ENCODE measurements at regions not wholly inside any gene's neighbourhood (a gene's known extent, or its start where the extent isn't known, plus 50 kb on each side); places are given as distances from the start of the nearest gene placed in this dataset.

- Histone ChIP-seq H3K4me3 (no peak overlapping the region), H3K4me1 (replicated peaks in 1 of 2) (peaks cover 0 to 9% of the 10 kb centered on the region in 2 donors), H3K27ac (no peak overlapping the region)
- in situ Hi-C loops (cut with MboI; ENCODE audit: low pct_unique_long_range_greater_than_20kb in 2 of 9, low sequenced_read_pairs in 9 of 9, unreplicated experiment in 9 of 9): no loop called here
- ATAC-seq (replicated peaks in 6 of 8): peak in 4 of 8 experiments; percentile 33 to 70 (median 52)
- WGBS, 10 experiments: 42 to 95% (median 80%) methylated on average over 1 to 2 of the region's 2 CpGs; no CpG with 5 or more reads in 1 of the 10 experiments
Measured at GRCh38 chr4:110920990-110921389, 298.1 kb upstream of the PITX2 start.

- in situ Hi-C loops (cut with MboI; ENCODE audit: low pct_unique_long_range_greater_than_20kb in 2 of 9, low sequenced_read_pairs in 9 of 9, unreplicated experiment in 9 of 9): no loop called here
- 73 to 100% (median 92%) methylated on average over 1 to 2 of the region's 2 CpGs; no CpG with 5 or more reads in 3 of the 10 experiments for WGBS, 10 experiments
- H3K27ac ChIP-seq: no peak overlapping the region
- H3K4me3 ChIP-seq: no peak overlapping the region
- H3K4me1 ChIP-seq (replicated peaks in 1 of 2): peaks cover 0 to 9% of the 10 kb centered on the region in 2 donors
- ATAC-seq (replicated peaks in 6 of 8): no peak
Measured at GRCh38 chr4:110924761-110925160, 301.9 kb upstream of the PITX2 start.

DNA sequence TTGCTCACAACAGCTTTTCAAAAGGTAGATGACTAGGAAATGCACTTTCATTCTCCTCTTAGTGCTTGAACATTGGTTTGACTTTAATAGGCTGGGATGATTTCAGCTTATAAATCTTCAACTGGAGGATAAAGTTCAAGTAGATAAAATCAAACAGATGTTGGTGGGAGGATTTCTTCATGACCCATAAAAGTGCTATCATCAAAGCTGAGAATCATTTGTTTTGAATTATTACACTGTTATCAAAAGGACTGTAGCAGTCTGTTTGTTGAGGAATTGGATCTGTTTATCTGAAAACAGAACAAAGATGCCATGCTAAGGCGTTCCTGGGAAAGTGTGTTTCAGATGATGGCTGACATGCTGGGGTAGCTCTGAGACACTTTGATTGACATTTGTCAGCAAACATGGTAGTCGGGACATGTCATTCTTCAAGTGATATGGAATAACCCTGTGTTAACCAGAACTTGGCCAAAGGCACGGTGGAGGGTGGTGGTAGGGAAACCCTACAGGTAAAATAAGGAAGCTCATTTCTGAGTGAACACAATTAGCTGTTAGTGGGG is 304.0 kb upstream of the PITX2 start:
- peaks cover 0 to 4% of the 10 kb centered on the region in 2 donors for H3K4me1 ChIP-seq (replicated peaks in 1 of 2)
- H3K27ac ChIP-seq: no peak overlapping the region
- ATAC-seq (replicated peaks in 6 of 8): no peak
- 14 to 100% (median 75%) methylated on average over 1 to 3 of the region's 3 CpGs; no CpG with 5 or more reads in 2 of the 10 experiments for WGBS, 10 experiments
- in situ Hi-C loops (cut with MboI; ENCODE audit: low pct_unique_long_range_greater_than_20kb in 2 of 9, low sequenced_read_pairs in 9 of 9, unreplicated experiment in 9 of 9): no loop called here
- no peak overlapping the region for H3K4me3 ChIP-seq

- no peak for ATAC-seq (replicated peaks in 6 of 8)
- 58 to 89% (median 83%) methylated on average over 2 to 3 of the region's 3 CpGs; no CpG with 5 or more reads in 3 of the 10 experiments for WGBS, 10 experiments
- in situ Hi-C loops (cut with MboI; ENCODE audit: low pct_unique_long_range_greater_than_20kb in 2 of 9, low sequenced_read_pairs in 9 of 9, unreplicated experiment in 9 of 9): no loop called here
Measured at GRCh38 chr4:110933341-110933740, 310.5 kb upstream of the PITX2 start.

DNA sequence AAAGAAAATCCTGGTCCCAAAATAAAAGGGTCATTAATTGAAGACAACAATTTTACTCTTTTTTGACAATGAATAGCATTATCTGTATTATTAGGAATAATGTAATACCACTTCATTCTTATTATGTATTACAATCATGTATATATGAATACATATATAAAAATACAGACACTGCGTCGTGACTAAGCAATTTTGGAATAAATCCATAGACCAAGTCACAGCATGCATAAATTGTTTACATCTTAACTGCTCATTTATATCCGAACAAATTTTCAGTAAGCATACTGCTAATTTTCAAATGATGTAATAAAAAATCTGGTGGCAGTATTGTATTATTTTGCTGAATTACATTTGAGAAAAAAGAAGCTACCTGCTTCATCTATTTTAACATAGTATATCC is 321.6 kb upstream of the PITX2 start:
- no peak overlapping the region for H3K27ac ChIP-seq
- H3K4me1 ChIP-seq (replicated peaks in 1 of 2): no peaks in the 10 kb centered on the region
- 27 to 96% (median 81%) methylated on average over 2 to 3 of the region's 3 CpGs for WGBS, 10 experiments
- H3K4me3 ChIP-seq: no peak overlapping the region
- in situ Hi-C loops (cut with MboI; ENCODE audit: low pct_unique_long_range_greater_than_20kb in 2 of 9, low sequenced_read_pairs in 9 of 9, unreplicated experiment in 9 of 9): no loop called here
- no peak for ATAC-seq (replicated peaks in 6 of 8)

More at GRCh38 chr4:110933341-110933740, 310.5 kb upstream of the PITX2 start:
- no peaks in the 10 kb centered on the region for H3K4me1 ChIP-seq (replicated peaks in 1 of 2)
- no peak overlapping the region for H3K4me3 ChIP-seq
- no peak overlapping the region for H3K27ac ChIP-seq

- Histone ChIP-seq H3K4me1 (replicated peaks in 1 of 2) (no peaks in the 10 kb centered on the region), H3K27ac (no peak overlapping the region), H3K4me3 (no peak overlapping the region)
- 94 to 100% (median 100%) methylated on average over 1 to 15 of the region's 16 CpGs; no CpG with 5 or more reads in 2 of the 10 experiments for WGBS, 10 experiments
- in situ Hi-C loops (cut with MboI; ENCODE audit: low pct_unique_long_range_greater_than_20kb in 2 of 9, low sequenced_read_pairs in 9 of 9, unreplicated experiment in 9 of 9): no loop called here
- no peak for ATAC-seq (replicated peaks in 6 of 8)
Measured at GRCh38 chr4:110945600-110945999, 322.7 kb upstream of the PITX2 start.

DNA sequence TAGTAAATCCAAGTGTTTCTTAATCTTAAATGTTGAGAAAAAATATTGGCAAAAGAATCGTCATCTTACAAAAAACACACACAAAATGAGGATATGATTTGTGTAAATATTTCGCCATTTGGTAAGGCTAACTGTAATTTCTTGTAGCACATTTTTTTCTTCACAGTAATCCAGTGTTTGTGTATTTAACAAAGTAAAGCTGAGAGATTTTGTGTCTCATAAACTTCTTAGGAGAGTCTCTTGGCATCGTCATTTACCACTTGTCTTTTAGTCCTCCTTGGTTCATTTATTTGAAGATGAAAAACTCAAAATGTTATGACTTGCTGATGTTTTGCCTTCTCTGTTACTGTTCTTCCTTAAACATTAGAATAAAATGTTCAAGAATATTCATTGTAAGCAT is 326.7 kb upstream of the PITX2 start:
- WGBS, 10 experiments: 56 to 100% (median 81%) methylated on average over 2 to 3 of the region's 3 CpGs
- ATAC-seq (replicated peaks in 6 of 8): no peak
- no peaks in the 10 kb centered on the region for H3K4me1 ChIP-seq (replicated peaks in 1 of 2)
- no peak overlapping the region for H3K4me3 ChIP-seq
- in situ Hi-C loops (cut with MboI; ENCODE audit: low pct_unique_long_range_greater_than_20kb in 2 of 9, low sequenced_read_pairs in 9 of 9, unreplicated experiment in 9 of 9): no loop called here
- no peak overlapping the region for H3K27ac ChIP-seq

DNA sequence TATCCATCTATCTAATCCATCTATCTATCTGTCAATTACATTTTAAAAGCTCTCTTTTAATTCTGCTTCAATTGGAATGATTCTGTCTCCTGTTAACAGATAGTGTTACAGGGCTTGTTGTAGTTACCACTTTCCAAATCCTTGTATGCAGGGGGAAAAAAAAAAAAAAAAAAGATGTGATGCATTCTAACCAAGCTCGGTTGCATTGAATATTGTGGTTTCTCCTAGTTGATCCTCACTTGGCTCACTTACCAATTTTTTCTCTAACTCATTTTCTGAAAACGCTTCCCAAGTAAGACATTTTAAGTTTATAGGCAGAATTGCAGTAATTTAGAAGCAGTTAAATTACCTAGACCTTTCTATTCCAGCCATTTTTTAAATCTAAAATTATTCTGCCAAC is 327.9 kb upstream of the PITX2 start:
- in situ Hi-C loops (cut with MboI; ENCODE audit: low pct_unique_long_range_greater_than_20kb in 2 of 9, low sequenced_read_pairs in 9 of 9, unreplicated experiment in 9 of 9): loop anchor here in 2 of 9 experiments (25.0 kb wide), 1 partner anchor 313 kb away; no protein-coding TSS in a partner anchor
- no peak overlapping the region for H3K27ac ChIP-seq
- WGBS, 10 experiments: 10 to 100% (median 70%) methylated on average over 1 to 2 of the region's 2 CpGs; no CpG with 5 or more reads in 1 of the 10 experiments
- no peak overlapping the region for H3K4me3 ChIP-seq
- peak in 1 of 8 experiments; percentile 29 for ATAC-seq (replicated peaks in 6 of 8)
- H3K4me1 ChIP-seq (replicated peaks in 1 of 2): no peaks in the 10 kb centered on the region

DNA sequence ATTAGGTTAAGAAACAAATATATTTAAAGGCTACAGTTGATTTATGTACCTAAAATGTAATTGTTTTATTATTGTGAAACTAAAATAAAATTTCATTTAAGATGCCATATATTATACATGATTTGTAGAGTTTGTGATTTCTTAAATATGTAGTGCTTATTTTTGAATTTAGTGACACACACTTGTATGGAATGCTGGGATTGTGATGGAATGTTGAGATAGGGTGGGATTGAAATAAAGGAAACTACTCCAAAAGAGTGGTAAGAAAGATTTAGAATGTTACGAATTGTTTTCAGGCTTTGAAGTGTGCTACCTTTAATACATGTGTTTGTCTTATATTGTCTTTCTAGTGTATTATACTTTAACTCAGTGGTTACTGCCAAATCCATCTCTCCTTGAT is 330.3 kb upstream of the PITX2 start:
- Histone ChIP-seq H3K4me3 (no peak overlapping the region), H3K4me1 (replicated peaks in 1 of 2) (peaks cover 0 to 2% of the 10 kb centered on the region in 2 donors), H3K27ac (no peak overlapping the region)
- no peak for ATAC-seq (replicated peaks in 6 of 8)
- in situ Hi-C loops (cut with MboI; ENCODE audit: low pct_unique_long_range_greater_than_20kb in 2 of 9, low sequenced_read_pairs in 9 of 9, unreplicated experiment in 9 of 9): loop anchor here in 2 of 9 experiments (25.0 kb wide), 1 partner anchor 316 kb away; no protein-coding TSS in a partner anchor
- WGBS, 10 experiments: 60 to 100% (median 100%) methylated on average over 1 of the region's 1 CpG; no CpG with 5 or more reads in 1 of the 10 experiments

DNA sequence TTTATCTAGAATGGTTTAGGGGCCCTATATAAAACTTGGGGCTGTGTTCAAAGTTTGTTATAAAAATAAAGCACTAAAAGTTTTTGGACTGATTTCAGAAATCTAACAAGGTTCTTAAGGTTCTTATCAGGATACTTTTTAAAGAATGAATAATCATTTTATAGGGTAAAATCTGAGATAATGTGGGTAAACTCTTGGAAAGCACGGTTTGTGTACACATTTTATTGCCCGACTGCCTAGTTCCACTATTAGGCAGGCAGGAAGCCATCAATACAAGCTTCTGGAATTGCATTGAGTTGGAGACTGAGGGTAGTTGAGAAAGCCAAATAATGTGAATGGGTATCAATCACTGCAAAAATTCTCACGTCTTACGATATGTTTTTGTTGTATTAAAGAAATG is 331.0 kb upstream of the PITX2 start:
- in situ Hi-C loops (cut with MboI; ENCODE audit: low pct_unique_long_range_greater_than_20kb in 2 of 9, low sequenced_read_pairs in 9 of 9, unreplicated experiment in 9 of 9): loop anchor here in 2 of 9 experiments (25.0 kb wide), 1 partner anchor 317 kb away; no protein-coding TSS in a partner anchor
- no peak for ATAC-seq (replicated peaks in 6 of 8)
- peaks cover 0 to 2% of the 10 kb centered on the region in 2 donors for H3K4me1 ChIP-seq (replicated peaks in 1 of 2)
- no peak overlapping the region for H3K27ac ChIP-seq
- 72 to 100% (median 89%) methylated on average over 2 to 4 of the region's 4 CpGs for WGBS, 10 experiments
- no peak overlapping the region for H3K4me3 ChIP-seq

DNA sequence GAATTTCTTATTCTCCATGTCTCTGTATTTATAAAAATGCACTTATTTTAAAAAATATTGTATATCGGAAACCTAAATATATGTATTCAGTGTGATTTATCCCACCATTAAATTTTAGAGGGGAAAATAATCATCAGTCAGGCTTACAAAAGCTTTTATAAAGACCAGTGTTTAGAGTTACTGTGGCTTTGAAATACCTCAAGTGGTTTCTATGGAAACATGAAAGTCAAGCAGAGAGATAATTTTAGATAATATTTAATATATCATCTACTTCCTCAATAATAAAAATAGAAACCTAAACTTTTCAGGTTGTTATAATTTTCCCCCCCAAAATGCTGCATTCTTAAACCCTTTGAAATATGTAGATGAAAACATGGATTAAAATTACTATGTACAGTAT is 332.9 kb upstream of the PITX2 start:
- 79 to 100% (median 100%) methylated on average over 1 of the region's 1 CpG for WGBS, 10 experiments
- Histone ChIP-seq H3K27ac (no peak overlapping the region), H3K4me1 (replicated peaks in 1 of 2) (peaks cover 0 to 2% of the 10 kb centered on the region in 2 donors), H3K4me3 (no peak overlapping the region)
- ATAC-seq (replicated peaks in 6 of 8): no peak
- in situ Hi-C loops (cut with MboI; ENCODE audit: low pct_unique_long_range_greater_than_20kb in 2 of 9, low sequenced_read_pairs in 9 of 9, unreplicated experiment in 9 of 9): loop anchor here in 2 of 9 experiments (25.0 kb wide), 1 partner anchor 318 kb away; no protein-coding TSS in a partner anchor

GRCh38 chr4:110959041-110959643 is 336.3 kb upstream of the PITX2 start:
- in situ Hi-C loops (cut with MboI; ENCODE audit: low pct_unique_long_range_greater_than_20kb in 2 of 9, low sequenced_read_pairs in 9 of 9, unreplicated experiment in 9 of 9): loop anchor here in 2 of 9 experiments (25.0 kb wide), 1 partner anchor 322 kb away; no protein-coding TSS in a partner anchor
- no peak overlapping the region for H3K27ac ChIP-seq
- H3K4me1 ChIP-seq (replicated peaks in 1 of 2): peaks cover 0 to 6% of the 10 kb centered on the region in 2 donors
- peak in 3 of 8 experiments; percentile 14 to 40 (median 35) for ATAC-seq (replicated peaks in 6 of 8)
- no peak overlapping the region for H3K4me3 ChIP-seq

- in situ Hi-C loops (cut with MboI; ENCODE audit: low pct_unique_long_range_greater_than_20kb in 2 of 9, low sequenced_read_pairs in 9 of 9, unreplicated experiment in 9 of 9): loop anchor here in 2 of 9 experiments (25.0 kb wide), 1 partner anchor 324 kb away; no protein-coding TSS in a partner anchor
- Histone ChIP-seq H3K4me1 (replicated peaks in 1 of 2) (peaks cover 0 to 6% of the 10 kb centered on the region in 2 donors), H3K27ac (no peak overlapping the region), H3K4me3 (no peak overlapping the region)
- ATAC-seq (replicated peaks in 6 of 8): peak in 4 of 8 experiments; percentile 37 to 92 (median 64)
- 0 to 100% (median 43%) methylated on average over 1 to 3 of the region's 3 CpGs; no CpG with 5 or more reads in 1 of the 10 experiments for WGBS, 10 experiments
Measured at GRCh38 chr4:110961066-110961465, 338.2 kb upstream of the PITX2 start.

All from motor neuron (in vitro differentiated cells).